CD4-positive, alpha-beta T cell treated with Interleukin-4 for 4 hours (primary cell): ENCODE measurements at regions not wholly inside any gene's neighbourhood (a gene's known extent, or its start where the extent isn't known, plus 50 kb on each side); places are given as distances from the start of the nearest gene placed in this dataset.

Source experiments
- DNase-seq: peaks from one replicate; pipeline ENCODE4 v3.0.0-alpha.2; 2020

DNA sequence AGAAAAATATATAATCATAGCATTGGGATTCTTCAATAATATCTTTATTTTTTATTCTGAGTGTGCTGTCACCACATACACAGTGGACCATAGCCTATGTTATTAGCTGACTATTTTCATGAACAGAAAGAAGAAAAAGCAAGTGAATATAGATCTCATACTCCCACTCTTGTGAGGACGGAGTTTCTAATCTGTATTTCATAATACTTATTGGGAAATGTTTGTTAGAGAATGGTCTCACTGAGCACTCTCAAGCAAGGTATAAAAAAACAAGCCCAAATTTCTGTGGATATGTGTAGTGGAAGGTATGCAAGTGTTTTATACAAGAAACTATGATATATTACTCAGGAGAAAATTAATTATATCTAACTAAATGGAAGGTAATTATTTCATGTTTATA, 1218.1 kb downstream of the SLITRK1 start:
- DNase-seq = no peak

DNA sequence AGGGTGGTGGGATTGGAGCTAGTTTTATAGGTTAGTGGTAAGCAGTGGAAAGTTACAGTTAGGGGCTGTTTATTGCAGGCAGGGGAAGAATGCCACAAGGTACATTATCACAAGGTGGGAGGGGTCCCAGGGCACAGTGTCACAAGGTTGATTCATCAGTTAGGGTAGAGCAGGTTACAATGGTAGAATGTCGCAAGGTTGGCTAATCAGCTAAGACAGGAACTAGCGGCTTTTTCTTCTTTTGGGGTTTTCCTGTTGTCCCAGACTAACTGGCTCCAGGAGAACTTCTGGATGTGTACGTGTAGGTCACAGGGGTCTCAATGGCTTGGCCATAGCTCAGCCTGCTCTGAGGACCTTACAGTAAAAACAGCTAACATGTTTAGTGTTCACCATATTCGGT, 1221.1 kb downstream of the SLITRK1 start:
- DNase-seq = no peak

DNA sequence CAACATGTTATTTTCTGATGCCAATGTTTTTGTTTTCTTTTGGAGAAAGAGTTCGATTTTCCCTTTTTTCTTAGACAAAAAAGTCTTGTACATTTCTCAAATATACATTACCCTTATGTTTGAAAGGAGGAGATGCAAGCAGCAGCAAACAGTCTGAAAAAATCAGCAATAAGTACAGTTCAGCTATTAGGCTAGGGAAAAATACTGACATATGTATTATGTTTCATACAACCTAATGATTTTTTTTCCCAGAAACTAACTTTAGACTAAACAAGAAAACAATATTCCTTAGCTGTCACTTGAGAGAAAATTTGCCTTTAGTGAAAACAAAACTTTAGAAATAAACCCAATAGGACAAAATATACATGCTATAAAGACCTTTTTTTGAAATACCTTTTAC, 1223.5 kb downstream of the SLITRK1 start:
- DNase-seq = no peak

DNA sequence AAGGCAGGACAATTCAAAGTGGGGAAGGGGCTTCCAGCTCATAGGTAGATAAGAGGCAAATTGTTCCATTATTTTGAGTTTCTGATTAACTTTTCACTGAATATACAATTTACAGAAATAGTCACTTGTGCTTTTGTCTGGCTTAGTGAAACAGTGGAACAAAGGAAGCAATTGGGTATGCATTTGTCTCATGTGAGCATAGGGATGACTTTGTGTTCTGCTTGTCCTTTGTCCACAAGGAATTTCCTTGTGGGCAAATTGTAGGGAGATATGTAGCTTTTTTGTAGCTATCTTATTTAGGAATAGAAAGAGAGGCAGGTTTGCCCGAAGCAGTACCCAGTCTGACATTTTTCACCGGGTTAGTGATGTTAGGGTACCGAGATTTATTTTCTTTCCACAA, 1224.8 kb downstream of the SLITRK1 start:
- DNase-seq = no peak

DNA sequence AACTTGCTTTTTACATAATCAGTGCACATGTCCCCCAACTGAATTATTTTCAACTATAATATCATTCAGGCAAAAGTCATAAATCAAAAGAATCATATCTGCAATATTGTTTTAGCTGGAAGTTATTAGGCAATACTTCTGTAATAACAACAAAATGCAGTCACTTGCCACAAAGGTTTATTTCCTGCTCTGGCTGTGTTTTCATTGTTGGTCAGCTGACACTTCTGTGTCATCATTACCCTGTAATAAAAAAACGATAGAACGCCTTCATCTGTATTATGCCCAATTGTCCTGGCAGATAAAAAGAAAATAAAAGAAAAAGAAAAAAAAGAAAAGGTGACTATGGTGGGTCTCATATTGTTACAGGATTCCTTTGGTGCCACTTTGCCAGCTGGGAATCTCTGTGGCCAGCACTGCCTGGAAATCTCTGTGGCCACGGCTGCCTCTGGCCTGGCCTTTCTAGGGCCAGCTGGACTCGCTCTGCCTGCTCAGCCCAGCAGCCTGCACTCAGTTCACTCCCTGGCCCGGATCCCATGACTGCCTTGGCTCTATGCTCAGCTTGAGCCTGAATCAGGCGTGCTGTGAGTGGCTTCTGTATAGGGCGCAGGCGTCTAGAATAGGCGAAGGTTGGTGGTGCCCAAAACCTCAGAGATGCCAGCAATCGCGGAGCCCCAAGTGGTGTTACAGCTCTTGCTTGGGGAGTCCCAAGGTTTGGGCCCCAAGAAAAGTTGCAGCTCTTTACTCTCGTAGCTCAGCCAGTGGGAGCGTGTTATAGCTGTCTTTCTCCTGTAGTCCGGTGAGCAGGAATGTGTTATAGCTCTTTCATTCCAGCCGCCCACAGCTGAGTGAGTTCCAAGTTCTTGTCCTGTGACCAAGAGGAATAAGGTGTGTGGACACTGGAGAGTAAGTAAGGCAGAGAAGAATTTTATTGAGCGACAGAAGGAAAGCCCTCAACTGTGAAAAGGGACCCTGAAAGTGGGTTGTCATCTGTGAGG, 1227.1 kb downstream of the SLITRK1 start:
- no peak for DNase-seq

DNA sequence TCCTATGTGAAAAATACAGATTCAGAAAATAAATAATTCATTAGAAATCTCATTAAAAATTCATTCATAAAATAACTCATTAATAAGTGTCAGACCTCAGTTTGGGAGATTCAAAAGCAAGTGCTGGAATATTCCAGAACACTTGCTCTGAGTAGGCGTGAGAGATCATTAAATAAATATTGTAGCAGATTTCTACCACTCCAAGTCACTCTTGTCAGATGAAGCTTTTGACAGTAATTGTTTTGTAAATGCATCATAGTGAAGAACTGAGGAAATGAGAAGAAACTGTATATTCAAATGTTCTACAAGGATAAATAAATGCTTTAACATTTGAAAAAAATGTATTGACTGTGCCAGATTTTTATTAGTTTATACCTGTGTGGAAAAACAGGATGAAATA, 1228.1 kb downstream of the SLITRK1 start:
- no peak for DNase-seq

DNA sequence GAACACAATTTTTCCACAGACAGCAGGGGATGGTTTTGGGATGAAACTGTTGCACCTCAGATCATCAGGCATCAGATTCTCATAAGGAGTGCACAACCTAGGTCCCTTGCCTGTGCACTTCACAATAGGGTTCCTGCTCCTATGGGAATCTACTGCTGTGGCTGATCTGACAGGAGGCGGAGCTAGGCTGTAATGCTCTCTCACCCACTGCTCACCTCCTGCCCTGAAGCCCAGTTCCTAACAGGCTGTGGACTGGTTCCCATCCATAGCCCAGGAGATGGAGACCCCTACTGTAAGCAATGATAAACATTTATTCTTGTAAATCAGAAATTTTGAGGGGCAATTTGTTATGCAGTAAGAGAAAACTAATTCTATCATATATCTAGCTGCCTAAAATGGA, 1234.7 kb downstream of the SLITRK1 start:
- no peak for DNase-seq

GRCh38 chr13:82636119-82636518, 1246.2 kb downstream of the SLITRK1 start:
- DNase-seq = no peak

DNA sequence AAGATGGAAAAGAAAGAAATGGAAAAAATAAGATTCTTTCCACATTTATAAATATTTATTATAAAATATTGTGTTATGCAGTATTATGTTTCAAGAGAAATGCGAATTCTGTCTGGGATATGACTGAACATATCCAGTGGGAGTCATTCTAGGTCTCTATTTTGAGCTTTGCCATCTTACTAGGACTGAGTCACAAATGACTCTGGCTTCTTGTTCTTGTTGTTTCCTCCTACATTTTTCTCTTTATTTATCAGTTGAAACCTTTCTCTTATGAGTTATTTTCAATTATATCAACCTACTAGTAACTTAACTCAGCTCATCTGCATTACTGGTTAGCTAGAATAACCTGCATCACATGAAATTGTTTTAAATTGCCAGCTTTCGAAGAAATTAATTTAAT, 1247.3 kb downstream of the SLITRK1 start:
- DNase-seq = no peak

DNA sequence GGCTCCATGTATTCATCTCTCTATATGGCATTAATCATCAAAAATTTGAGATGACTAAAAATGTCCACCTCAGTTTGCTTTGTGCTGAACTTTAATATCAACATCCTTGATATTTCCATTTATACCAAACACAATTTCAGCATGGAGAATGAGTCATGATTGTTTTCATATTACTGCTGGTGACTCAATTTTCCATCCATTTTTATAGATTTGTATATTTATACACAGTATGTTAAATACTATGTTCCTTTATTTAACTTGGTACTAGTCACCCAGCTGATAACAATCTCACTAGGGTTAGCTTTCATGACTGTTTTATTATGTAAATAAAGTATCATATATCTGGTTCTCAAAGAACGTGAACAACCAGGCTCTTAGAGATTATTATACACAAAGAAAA, 1255.1 kb downstream of the SLITRK1 start:
- no peak for DNase-seq

DNA sequence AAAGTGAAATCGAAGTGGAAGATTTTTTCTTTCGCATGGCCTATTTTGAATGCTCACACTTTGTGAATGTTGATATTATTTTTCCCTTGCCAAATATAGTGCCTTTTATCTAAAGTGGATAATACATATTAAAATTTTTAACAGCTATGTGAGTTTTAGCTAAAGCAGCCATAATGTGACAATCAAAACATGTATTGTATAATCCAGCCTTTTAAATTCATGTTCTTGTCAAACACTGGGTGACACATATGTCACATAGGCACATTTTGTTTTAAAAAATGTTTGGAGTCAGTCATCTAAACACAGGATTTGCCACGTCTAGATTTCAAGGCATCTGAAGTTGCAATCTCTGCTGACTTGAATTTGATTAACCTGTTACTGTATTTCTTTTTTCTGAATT, 1256.6 kb downstream of the SLITRK1 start:
- no peak for DNase-seq

GRCh38 chr13:82615043-82615442, 1267.2 kb downstream of the SLITRK1 start:
- no peak for DNase-seq

DNA sequence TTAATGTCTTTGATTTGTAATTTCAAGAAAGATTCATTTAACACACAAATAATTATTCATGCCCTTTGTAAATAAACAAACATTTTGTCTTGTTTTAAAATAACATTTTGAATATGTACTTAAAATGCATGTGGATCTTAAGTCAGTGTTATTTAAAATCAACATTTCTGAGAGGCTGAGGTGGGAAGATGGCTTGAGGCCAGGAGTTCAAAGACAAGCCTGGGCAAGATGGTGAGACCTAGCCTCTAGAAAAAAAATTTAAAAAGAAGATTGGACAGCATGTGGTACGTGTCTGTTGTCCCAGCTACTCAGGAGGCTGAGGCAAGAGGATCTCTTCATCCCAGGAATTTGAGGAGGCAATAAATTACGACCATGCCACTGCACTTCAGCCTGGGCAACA, 1268.2 kb downstream of the SLITRK1 start:
- no peak for DNase-seq

DNA sequence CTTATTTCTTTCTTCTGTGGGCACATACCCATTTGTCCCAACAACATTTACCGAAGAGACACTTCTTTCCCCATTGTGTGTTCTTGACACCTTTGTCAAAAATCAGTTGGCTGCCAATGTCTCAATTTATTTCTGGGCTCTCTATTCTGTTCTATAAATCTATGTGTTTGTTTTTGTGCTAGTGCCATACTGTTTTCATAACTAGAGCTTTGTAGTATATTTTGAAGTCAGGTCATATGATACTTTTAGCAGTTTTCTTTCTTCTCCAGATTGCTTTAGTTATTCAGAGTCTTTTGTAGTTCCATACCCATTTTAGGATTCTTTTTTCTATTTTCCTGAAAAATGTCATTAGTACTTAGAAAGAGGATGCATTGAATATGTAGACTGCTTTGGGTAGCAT, 1276.3 kb downstream of the SLITRK1 start:
- DNase-seq = no peak

DNA sequence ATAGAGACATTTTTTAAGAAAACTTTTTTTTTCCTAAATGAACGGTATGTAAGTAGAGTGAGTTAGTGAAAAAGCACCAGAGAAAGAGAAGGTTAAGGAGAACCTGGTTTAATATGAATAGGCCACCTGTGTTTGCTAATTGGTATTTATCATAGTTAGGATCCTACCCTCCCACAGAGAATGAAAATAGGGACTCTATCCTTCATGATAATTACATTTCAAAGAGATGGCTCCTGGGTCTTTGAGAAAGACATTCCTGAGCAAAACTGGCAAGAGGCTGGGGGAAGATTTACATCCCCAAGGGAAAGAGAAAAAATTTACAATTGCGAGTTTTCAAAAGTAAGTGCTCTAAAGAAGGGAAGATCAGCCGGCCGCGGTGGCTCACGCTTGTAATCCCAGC, 1284.5 kb downstream of the SLITRK1 start:
- no peak for DNase-seq

DNA sequence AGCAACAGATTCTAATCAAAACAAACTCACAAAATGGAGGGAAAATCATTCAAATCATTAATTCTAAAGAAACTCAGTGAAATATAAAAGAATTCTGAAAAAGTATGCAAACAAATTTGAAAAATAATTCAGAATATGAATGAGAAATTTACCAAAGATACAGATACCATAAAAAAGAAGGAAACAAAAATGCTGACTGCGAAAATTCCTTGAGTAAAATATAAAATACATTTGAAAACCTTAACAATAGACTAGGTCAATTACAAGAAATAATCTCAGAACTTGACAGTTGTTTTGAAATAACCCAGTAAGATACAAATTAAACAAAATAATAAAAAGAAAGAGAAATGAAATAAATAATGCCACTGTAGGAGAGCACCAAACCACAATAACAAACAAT, 1289.0 kb downstream of the SLITRK1 start:
- no peak for DNase-seq

- DNase-seq = no peak
Measured at GRCh38 chr13:82571653-82572052, 1310.6 kb downstream of the SLITRK1 start.

- DNase-seq = no peak
Measured at GRCh38 chr13:82569581-82569980, 1312.7 kb downstream of the SLITRK1 start.

GRCh38 chr13:82566864-82567263, 1315.4 kb downstream of the SLITRK1 start:
- DNase-seq = no peak

DNA sequence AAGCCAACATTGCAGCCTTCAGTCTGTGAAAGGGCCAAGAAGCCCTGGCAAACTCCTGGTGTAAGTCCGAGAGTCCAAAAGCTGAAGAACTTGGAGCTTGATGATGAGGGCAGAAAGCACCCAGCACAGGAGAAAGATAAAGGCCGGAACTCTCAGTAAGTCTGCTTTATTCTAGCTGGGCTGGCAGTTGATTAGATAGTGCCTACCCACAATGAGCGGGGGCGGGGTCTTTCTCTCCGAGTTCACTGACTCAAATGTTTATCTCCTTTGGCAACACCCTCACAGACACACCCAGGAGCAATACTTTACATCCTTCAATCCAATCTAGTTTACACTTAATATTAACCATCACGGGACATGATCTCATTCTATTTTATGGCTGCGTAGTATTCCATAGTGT, 1317.1 kb downstream of the SLITRK1 start:
- no peak for DNase-seq

DNA sequence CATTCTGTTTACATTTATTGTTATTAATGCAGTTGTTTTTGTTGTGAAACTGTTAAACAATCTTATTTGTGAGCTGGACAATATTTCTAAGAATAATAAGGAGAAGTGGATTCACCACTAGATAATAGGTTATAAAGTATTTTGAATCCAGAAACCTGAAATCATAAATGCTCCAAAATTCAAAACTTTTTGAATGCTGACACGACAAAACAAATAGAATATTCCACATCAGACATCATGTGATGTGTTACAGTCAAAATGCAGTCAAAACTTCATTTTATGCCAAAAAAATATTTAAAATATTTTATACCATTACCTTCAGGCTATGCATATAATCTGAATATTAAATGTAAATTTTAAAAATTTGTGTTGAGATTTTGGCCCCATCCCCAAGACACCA, 1321.4 kb downstream of the SLITRK1 start:
- DNase-seq = no peak

DNA sequence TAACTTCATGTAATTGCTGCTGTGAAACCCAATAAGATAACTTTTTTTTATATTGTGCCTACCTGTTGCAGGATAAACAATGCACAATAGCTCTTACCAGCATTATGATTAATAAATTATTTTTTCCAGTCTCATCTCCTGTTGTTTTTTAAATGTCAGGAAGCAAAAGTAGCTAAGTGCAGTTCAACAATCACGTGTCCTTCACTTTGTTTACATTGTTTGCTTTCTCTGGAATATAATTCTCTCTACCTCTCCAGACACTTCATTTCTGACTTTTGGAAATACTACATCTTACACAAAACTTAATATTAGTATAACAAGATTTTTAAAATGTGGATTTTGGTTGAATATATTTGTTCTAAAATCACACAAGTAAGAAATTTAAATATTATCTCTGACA, 1359.4 kb downstream of the SLITRK1 start:
- DNase-seq = no peak

DNA sequence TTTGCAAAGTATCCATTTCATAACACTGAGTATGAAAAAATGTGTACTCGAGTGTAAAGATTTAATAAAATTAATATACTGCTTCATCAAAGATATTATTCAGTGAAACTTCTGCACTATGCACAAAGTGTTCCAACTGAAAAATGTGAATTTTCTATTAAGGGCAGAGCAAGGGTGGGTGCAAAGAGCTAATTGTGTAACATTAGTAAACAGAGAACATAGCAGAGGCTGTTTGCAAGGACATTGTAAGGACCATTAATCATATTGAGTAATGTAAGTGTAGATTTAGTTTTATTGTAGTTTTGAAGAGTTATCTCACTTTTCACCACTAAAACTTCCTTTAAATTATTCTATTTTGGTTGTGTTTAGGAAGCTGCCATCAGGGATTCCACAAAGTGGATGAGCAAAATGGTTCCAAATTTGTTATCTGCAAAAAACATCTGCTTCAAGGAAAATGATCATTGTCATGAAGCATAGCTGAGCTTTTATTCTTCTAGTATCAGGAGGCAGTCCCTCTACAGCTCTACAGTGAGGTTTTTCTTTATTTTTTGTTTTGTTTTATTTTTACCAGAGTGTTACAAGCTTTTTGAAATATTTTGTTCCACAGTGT, 1375.4 kb downstream of the SLITRK1 start:
- DNase-seq = no peak

DNA sequence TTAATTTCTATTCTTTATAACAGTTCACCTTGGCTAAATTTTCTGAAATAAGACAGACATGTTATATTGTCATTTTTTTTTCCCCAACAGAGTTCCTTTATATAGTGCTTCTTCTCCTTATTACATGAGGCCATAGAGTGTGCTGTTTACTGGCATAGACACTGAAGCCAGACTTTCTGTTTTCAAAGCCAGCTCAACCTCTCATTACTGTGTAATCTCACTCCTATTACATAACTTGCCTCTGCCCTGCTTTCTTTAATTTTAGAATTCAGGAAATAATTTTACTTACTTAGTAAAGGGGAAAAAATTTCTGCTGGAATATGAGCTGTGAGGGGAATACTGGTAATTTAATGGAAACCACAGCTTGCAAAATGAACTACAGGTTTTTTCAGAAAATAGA, 1380.4 kb downstream of the SLITRK1 start:
- DNase-seq = no peak

DNA sequence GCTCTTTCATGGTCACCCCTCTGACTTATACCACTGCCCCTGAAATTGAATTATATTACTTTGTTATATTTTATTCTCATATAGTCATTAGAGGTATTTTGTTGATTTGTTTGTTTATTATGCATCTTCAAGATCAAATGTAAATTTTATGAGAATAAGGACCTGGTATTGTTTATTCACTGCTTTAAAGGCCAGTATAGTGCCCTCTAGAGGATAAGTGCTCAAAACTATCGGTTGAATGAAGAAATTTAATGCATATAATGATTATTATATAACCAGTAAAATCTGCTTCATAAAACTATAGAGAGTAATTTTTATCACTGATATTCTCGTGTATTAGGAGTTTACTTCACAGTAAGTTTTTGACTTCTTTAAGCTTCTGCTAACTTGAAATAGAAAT, 1401.9 kb downstream of the SLITRK1 start:
- no peak for DNase-seq
